Ovary (tissue), 3 donors: ENCODE measurements at regions not wholly inside any gene's neighbourhood (a gene's known extent, or its start where the extent isn't known, plus 50 kb on each side); places are given as distances from the start of the nearest gene placed in this dataset.

Experiments
- EP300 ChIP-seq: sonication (generic); formaldehyde crosslinking; IDR thresholded peaks from one replicate; pipeline ENCODE4 v1.6.1; 2017; ENCODE audit warnings: antibody characterized with exemption
- POLR2A ChIP-seq: fragments of 450-650 bp; IDR thresholded peaks from one replicate; pipeline ENCODE4 v1.6.1; 2017; ENCODE audit warnings: antibody characterized with exemption, mild to moderate bottlenecking, moderate library complexity
- TF ChIP-seq, protein P1 (sequence below), 3 donors: fragments of 450-650 bp in 2 of 3; fragments of 200-600 bp in 1 of 3; IDR thresholded peaks; one replicate each; pipeline versions ENCODE4 v1.5.1 to v1.8.0; 2016 to 2022; ENCODE audit warnings: antibody characterized with exemption in 3 of 3, mild to moderate bottlenecking in 1 of 3
- donor health status: DM: no; HTN: no; CAD: no.

DNA sequence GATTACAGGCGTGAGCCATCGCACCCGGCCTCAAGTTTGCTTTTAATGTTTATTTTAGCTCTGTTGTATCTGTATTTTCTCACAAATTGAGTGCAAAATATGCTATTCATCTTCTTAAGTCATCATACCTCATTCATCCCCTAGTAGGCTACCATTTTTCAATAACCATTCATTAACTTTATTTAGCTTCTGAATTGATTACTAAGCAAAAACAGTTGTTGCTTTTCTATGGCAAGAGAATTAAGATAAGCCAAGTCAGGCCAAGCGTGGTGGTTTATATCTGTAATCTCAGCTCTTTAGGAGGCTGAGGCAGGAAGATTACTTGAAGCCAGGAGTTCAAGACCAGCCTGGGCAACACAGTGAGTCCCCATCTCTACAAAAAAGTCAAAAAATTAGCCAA is 63.3 kb upstream of the CERS6 start:
- TF ChIP-seq, protein P1, sequence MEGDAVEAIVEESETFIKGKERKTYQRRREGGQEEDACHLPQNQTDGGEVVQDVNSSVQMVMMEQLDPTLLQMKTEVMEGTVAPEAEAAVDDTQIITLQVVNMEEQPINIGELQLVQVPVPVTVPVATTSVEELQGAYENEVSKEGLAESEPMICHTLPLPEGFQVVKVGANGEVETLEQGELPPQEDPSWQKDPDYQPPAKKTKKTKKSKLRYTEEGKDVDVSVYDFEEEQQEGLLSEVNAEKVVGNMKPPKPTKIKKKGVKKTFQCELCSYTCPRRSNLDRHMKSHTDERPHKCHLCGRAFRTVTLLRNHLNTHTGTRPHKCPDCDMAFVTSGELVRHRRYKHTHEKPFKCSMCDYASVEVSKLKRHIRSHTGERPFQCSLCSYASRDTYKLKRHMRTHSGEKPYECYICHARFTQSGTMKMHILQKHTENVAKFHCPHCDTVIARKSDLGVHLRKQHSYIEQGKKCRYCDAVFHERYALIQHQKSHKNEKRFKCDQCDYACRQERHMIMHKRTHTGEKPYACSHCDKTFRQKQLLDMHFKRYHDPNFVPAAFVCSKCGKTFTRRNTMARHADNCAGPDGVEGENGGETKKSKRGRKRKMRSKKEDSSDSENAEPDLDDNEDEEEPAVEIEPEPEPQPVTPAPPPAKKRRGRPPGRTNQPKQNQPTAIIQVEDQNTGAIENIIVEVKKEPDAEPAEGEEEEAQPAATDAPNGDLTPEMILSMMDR (IDR thresholded peaks at IDR 0.05), result no peak
- no peak for TF ChIP-seq EP300
- no peak for TF ChIP-seq POLR2A
